Ascending aorta (tissue), 2 donors: ENCODE measurements at regions not wholly inside any gene's neighbourhood (a gene's known extent, or its start where the extent isn't known, plus 50 kb on each side); places are given as distances from the start of the nearest gene placed in this dataset.

Experiments
- DNase-seq, 2 donors: peaks; one replicate each; pipeline ENCODE4 v3.0.0-alpha.2; 2019; ENCODE audit warnings: low spot score in 2 of 2
- H3K27ac ChIP-seq, 2 donors: fragments of 200-600 bp; sonication (generic); one replicate each; pipeline ENCODE4 v1.5.1; 2016 to 2017; ENCODE audit warnings: mild to moderate bottlenecking in 1 of 2
- H3K27me3 ChIP-seq: fragments of 200-600 bp; sonication (generic); one replicate; pipeline ENCODE4 v1.5.1; 2017
- H3K36me3 ChIP-seq, 2 donors: fragments of 200-600 bp; sonication (generic); one replicate each; pipeline ENCODE4 v1.5.1; 2016
- H3K4me1 ChIP-seq, 2 donors: fragments of 200-600 bp; sonication (generic); one replicate each; pipeline ENCODE4 v1.5.1; 2016 to 2017; ENCODE audit warnings: mild to moderate bottlenecking in 1 of 2
- H3K4me3 ChIP-seq, 2 donors: fragments of 200-600 bp; sonication (generic); one replicate each; pipeline ENCODE4 v1.5.1; 2016 to 2017; ENCODE audit warnings: mild to moderate bottlenecking in 1 of 2
- H3K9me3 ChIP-seq, 2 donors: fragments of 200-600 bp; sonication (generic); one replicate each; pipeline ENCODE4 v1.5.1; 2016
- CTCF ChIP-seq, 3 experiments: fragments of 200-600 bp in 2 of 3; fragments of 450-650 bp in 1 of 3; sonication (generic) in 2 of 3; IDR thresholded peaks; one replicate each; pipeline ENCODE4 v1.5.1; 2016 to 2019; ENCODE audit warnings: antibody characterized with exemption in 3 of 3, mild to moderate bottlenecking in 1 of 3, moderate library complexity in 1 of 3
- intact Hi-C: fragments of 100-400 bp; cut with DNase I; formaldehyde crosslinking; loops from one replicate; pipeline ENCODE4 v1.15.1; 2023

GRCh38 chr6:167392631-167393316, 67.9 kb downstream of the TTLL2 start:
- Histone ChIP-seq H3K4me1 (peaks cover 3% of the 10 kb centered on the region in 2 donors), H3K27ac (no peak overlapping the region), H3K36me3 (no peaks in the 10 kb centered on the region), H3K9me3 (no peaks in the 10 kb centered on the region), H3K27me3 (no peaks in the 10 kb centered on the region), H3K4me3 (no peak overlapping the region)
- TF ChIP-seq CTCF (IDR thresholded peaks at IDR 0.05) = no peak
- intact Hi-C loops = no loop called here
- DNase-seq = no peak

GRCh38 chr6:167393731-167394130, 68.8 kb downstream of the TTLL2 start:
- no peak for DNase-seq
- Histone ChIP-seq H3K4me3 (no peak overlapping the region), H3K4me1 (peaks cover 3% of the 10 kb centered on the region in 2 donors), H3K36me3 (no peaks in the 10 kb centered on the region), H3K9me3 (no peaks in the 10 kb centered on the region), H3K27ac (no peak overlapping the region), H3K27me3 (no peaks in the 10 kb centered on the region)
- TF ChIP-seq CTCF (IDR thresholded peaks at IDR 0.05) = no peak
- intact Hi-C loops = no loop called here

GRCh38 chr6:167394339-167394738, 69.5 kb downstream of the TTLL2 start:
- intact Hi-C loops = no loop called here
- no peak for DNase-seq
- Histone ChIP-seq H3K27me3 (no peaks in the 10 kb centered on the region), H3K9me3 (no peaks in the 10 kb centered on the region), H3K27ac (peak overlapping the region in 1 of 2 donors; percentile 10), H3K36me3 (no peaks in the 10 kb centered on the region), H3K4me3 (no peak overlapping the region), H3K4me1 (peaks cover 3% of the 10 kb centered on the region in 2 donors)
- TF ChIP-seq CTCF (IDR thresholded peaks at IDR 0.05) = no peak

- no peak for TF ChIP-seq CTCF (IDR thresholded peaks at IDR 0.05)
- no peak for DNase-seq
- no peak overlapping the region for H3K4me3 ChIP-seq
- H3K36me3 ChIP-seq = no peaks in the 10 kb centered on the region
- intact Hi-C loops = no loop called here
- H3K4me1 ChIP-seq = peaks cover 3% of the 10 kb centered on the region in 2 donors
- peak overlapping the region in 1 of 2 donors; percentile 10 for H3K27ac ChIP-seq
- no peaks in the 10 kb centered on the region for H3K27me3 ChIP-seq
- no peaks in the 10 kb centered on the region for H3K9me3 ChIP-seq
These were observed 69.9 kb downstream of the TTLL2 start for GRCh38 chr6:167394820-167395219.

- no peak overlapping the region for H3K27ac ChIP-seq
- TF ChIP-seq CTCF (IDR thresholded peaks at IDR 0.05) = no peak
- no peak overlapping the region for H3K4me3 ChIP-seq
- H3K9me3 ChIP-seq = no peaks in the 10 kb centered on the region
- intact Hi-C loops = no loop called here
- no peaks in the 10 kb centered on the region for H3K36me3 ChIP-seq
- H3K27me3 ChIP-seq = no peaks in the 10 kb centered on the region
- peaks cover 3% of the 10 kb centered on the region in 2 donors for H3K4me1 ChIP-seq
- DNase-seq = no peak
These were observed 71.3 kb downstream of the TTLL2 start for GRCh38 chr6:167396068-167396658.
